ENCODE measurements at regions not wholly inside any gene's neighbourhood (a gene's known extent, or its start where the extent isn't known, plus 50 kb on each side); places are given as distances from the start of the nearest gene placed in this dataset.
A peak's percentile ranks its signal among the peaks of the same experiment; 100 is the strongest.
"Not testable (repeated sequence)": the region's sequence is repeated elsewhere in the genome, so short reads cannot be mapped to it uniquely, and the experiment has no call there.

GRCh38 chr12:30578426-30578825 is 117.2 kb downstream of the IPO8 start:
- no peak for DNase-seq

DNA sequence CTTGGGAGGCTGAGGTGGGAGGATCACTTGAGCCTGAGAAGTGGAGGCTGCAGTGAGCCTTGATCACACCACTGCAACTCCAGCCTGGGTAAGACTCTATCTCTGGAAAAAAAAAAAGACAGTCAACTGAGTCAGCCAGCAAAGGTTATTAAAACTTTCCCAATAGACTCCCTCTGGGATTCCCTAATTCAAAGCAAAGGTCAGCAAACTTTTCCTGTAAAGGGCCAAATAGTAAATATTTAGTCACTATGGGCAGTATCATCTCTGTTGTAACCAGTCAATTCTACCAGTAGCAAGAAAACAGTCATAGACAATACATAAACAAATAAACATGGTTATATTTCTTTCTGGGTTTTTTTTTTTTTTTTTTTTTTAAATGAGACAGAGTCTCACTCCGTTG is 122.5 kb downstream of the IPO8 start:
- DNase-seq, result no peak

- DNase-seq, result no peak
Measured at GRCh38 chr12:30570211-30570890, 125.3 kb downstream of the IPO8 start.

GRCh38 chr12:30569426-30569825 is 126.2 kb downstream of the IPO8 start:
- no peak for DNase-seq

- DNase-seq, result no peak
Measured at GRCh38 chr12:30568453-30568852, 127.2 kb downstream of the IPO8 start.

DNA sequence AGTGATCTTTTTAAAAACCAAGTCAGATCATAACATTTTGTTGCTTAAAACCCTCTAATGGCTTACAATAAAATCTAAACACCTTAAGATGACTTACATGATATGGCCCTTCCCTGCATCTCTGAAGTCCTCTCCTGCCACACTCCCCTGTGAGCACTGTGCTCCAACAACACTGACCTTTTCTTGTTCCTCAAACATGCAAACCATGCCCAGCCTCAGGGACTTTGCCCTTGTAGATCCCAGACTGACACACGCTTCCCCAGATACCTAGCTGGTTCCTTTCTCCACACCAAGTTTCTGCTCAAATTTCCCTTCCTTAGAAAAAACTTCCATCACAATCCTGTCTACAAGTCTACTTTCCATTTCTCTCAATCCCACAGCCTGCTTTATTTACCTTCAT is 128.6 kb downstream of the IPO8 start:
- no peak for DNase-seq

DNA sequence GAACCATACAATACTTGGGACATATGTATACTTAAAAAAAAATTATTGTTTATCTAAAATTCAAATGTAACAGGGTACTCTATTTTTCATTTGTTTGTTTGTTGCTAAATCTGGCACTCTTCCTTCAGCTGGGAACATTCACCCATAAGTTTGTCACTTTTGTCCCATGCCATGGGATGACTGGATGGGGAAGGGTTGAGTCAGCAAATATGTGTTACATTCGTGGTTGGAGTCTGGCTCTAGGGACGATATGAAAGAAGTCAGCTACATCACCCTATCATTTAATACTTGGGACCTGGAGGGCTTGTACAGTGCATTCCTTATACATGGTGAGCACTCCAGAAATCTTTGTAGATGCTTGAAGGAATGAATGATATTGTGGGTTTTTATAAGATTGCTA is 131.3 kb downstream of the IPO8 start:
- DNase-seq, result no peak

DNA sequence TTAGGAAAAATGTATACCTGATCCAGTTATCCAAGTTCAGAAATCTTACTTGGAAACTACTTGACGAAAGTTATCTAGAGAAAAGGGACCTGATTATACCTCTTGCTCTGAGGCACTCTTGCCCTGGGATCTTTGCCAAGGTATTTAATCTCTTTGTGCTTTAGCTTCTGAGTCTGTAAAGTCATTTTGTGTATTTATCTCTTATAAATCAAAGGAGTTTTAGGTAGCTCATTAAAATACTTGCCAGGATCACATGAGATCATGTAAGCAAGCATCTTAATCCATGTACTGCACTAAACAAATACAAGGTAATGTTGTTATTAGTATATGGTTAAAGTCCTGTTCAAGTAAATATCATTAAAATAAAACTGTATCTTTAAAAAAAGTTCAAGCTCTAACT is 147.5 kb downstream of the IPO8 start:
- DNase-seq, result no peak

DNA sequence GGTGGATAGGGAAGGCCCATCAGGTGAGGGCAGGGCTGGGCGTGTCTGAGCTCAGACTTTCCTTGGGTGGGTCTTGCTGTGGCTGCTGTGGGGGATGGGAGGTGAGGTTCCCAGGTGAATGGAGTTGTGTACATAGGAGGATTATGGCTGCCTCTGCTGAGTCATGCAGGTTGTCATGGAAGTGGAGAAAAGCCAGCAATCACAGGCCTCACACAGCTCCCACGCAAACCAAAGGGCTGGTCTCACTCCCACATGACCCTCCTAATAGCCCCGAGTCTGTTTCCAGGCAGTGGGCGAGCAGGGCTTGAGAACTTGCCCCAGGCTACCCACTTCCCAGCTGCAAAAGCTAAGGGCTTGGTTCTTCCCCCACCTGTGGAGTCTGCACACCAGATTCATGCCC is 149.5 kb downstream of the IPO8 start:
- DNase-seq, result no peak

DNA sequence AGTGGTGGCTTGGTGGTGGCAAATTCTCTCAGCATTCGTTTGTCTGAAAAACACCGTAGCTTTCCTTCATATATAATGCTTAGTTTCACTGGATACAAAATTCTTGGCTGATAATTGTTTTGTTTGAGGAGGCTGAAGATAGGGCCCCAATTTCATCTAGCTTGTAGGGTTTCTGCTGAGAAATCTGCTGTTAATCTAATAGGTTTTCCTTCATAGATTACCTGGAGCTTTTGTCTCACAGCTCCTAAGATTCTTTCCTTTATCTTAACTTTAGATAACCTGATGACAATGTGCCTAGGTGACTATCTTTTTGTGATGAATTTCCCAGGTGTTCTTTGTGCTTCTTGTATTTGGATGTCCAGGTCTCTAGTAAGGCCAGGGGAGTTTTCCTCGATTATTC is 151.0 kb downstream of the IPO8 start:
- DNase-seq, result not testable (repeated sequence)

DNA sequence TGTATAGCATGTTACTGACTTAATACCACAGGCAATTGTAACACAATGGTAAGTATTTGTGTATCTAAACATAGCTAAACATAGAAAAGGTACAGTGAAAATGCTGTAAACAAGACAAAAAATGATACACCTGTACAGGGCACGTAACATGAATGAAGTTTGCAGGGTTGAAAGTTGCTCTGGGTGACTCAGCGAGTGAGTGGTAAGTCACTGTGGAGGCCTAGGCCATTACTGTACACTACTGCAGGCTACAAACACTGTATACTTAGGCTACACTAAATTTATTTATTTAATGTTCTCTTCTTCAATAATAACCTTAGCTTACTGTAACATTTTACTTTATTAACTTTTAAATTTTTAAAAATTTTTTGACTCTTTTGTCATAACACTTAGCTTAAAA is 158.4 kb downstream of the IPO8 start:
- no peak for DNase-seq

DNA sequence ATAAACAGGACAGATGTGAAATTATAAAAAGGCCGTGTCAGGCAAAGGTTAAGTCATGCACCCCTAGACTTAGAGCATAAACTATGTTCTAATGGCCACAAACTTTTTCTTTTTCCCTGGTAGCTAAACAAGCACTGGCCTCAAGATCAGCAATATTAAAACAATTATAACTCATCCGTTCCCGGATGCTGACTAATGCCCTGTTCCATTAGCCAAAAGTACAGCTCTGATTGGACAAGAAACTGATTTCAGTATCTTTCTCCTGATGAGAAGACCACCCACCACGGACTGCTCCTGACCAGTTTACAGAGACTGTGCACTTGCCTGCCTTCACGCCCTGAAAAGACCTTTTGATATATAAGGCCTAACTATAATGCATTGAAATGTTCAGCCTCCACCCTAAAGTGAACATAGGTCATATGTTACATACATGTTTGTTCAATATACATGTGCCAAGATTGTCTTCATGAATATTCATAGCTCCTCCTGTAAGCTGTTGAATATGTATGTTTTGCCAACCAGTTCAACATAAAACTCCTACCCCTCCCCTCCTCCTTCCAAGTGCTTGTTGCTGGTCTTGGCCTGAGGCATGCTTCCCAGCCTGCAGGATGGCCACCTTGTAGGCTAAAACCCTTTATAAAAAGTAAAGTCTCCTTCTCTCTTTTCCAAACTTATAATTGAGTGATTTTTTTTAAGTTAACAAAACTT is 162.0 kb downstream of the IPO8 start:
- no peak for DNase-seq

DNA sequence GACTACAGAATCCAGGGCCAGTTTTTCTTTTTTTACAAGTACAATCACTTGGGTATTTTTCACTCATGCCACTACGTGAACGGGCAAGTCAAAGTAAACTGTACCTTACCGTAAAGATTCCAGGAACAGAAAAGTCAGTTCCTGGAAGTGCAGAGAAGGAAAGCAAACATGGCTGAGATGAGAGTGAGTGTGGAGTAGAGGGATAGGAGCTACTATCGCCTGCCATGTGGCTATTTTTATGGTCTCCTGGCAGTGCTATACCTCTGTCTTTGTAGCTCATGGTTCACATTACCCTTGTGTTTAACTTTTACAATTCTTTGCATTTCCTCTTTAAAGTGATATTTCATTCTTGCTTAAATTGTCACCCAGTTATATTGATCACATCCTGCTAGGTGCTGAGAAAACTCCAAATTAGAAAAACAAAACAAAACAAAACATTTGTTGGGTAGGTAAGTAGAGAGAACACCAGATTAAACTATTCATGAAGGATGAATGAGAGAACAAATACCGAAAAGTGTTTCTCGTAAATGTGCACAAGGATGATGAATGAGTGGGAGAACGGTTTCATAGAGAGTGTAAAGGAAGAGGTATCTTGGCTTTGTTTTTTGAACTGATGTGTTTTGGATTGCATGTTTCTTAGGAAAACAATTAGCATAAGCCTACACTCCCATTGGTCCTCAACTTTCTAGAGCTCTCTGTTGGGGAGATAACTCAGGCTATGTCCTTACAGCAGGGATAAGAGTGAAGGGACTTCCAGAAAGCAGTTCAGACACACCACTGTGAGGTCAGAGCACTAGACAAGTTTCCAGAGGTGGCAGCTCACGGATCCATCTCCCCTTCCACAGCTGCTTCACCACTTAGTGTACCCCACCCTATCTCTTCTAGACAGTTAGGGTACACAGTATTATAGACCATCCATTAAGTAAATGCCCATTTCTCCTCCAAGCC is 163.7 kb downstream of the IPO8 start:
- no peak for DNase-seq

DNA sequence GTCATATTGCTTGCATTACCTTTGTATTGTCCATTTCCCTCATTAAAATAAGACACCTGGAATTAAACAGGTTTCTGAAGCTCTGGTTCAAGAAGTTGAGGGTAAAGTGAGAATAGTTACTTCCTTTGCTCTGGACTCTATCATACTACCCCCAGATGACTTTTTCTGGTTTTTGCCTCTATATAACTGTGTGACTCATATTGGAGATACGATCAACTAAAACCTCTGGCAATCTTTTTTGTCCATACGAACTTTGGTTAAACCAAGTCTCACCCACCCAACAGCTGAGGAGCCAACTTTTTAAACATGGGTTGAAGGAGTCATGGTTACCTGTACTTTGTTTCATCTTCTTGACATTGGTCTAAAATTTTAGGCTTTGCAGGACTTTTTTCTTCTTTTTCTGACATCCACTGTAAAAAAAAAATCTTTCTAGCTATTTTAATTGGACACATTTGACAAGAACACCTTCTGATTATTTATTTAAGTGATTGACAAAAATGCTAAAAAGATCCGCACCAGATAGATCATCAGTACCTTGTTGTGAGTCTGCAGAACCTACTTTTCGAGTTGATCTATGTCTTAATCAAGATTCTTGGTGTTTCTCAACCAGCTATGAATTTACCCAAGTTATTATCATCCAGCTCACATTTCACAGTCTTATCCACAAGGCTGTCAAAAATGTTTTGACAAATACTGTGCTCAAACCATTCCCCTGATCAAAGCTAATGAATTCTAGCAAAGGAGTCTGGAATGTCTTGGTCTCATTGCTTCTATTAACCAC is 166.0 kb downstream of the IPO8 start:
- DNase-seq, result no peak

DNA sequence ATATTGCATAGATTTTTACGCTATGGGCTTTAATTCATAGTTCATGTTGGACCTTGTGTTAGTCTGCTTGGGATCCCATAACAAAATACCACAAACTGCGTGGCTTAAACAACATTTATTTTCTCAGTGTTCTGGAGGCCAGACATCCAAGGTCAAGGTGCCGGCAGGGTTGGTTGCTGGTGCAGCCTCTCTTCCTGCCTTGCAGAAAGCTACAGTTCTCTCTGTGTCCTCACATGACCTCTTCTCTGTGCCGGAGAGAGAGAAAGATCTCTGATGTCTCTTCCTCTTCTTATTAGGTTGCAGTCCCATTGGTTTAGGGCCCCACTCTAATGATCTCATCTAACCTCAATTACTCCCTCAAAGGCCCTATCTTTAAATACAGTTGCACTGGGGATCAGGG is 170.5 kb downstream of the IPO8 start:
- no peak for DNase-seq

GRCh38 chr12:30520285-30520684 is 175.4 kb downstream of the IPO8 start:
- DNase-seq, result not testable (repeated sequence)

GRCh38 chr12:30519535-30519934 is 176.1 kb downstream of the IPO8 start:
- DNase-seq, result no peak

- no peak for DNase-seq
Measured at GRCh38 chr12:30517320-30517719, 178.3 kb downstream of the IPO8 start.

GRCh38 chr12:30515351-30515750 is 180.3 kb downstream of the IPO8 start:
- DNase-seq, result no peak

DNA sequence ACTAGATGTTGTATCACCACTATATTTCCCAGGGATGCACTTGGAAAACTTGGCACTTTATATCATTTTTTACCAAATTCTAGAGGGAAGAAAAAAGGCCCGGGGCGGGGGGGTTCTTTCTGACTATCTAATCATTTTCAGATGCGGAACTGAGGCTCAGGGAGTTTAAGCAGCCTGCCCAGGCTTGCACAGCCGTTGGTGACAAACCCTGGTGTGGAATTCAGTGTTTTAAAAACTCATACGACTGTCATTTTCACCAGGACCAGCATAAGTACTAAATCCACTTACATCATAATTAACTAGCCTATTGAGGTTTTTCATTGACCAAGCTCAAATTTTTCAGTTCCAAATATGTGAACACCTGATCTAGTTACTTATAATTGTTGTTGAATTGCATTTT is 181.0 kb downstream of the IPO8 start:
- no peak for DNase-seq

DNA sequence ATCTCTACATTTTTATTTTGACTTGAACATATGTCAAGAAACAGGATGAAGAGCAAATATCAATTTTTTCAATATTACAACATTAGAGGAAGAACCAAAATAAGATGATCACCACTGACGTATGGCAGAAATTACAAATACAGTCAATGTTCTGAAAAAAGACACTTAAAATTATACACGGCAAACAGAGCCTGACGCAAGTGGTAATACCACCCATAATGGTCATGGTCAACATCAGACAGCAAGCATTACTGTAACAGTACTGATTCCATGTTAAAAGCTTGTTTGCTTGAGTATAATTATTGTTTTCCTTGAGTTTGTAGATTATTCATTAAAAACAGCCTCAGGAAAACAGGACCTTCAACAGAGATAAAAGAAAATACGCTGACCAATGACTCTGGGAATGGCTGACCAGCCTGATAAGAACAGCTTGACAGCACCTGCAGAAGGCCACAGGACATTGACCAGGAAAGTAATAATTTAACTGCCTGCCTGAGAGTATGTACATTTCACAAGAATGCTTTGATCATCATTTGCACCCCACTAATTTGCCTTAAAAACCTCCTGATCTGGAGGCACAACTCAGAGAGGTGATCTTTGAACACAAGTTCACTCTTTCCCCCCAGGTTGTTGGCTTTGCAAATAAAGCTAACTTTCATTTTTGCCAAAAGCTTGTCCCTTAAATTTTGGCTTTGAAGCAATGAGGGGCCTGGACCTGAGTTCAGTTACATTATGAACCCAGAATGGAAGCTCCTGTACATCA is 187.3 kb downstream of the IPO8 start:
- peak in 1 of 2 experiments; percentile 47 for DNase-seq

- no peak for DNase-seq
Measured at GRCh38 chr12:30507576-30507975, 188.1 kb downstream of the IPO8 start.

Measured in NCI-H1930 (cell line).